C4-2B (cell line): ENCODE measurements at regions not wholly inside any gene's neighbourhood (a gene's known extent, or its start where the extent isn't known, plus 50 kb on each side); places are given as distances from the start of the nearest gene placed in this dataset.

Experiments used
- CTCF ChIP-seq: fragments of 450-650 bp; conservative IDR thresholded peaks from 2 replicates; pipeline ENCODE4 v1.5.1; 2017; ENCODE audit warnings: mild to moderate bottlenecking
- ZFX ChIP-seq: fragments of 450-650 bp; IDR thresholded peaks from 2 replicates; pipeline ENCODE4 v1.6.1; 2017

- no peak for TF ChIP-seq CTCF
- TF ChIP-seq ZFX, result no peak
Observed at GRCh38 chr17:14919094-14919493, 346.0 kb downstream of the PMP22 start.
